ENCODE measurements at regions not wholly inside any gene's neighbourhood (a gene's known extent, or its start where the extent isn't known, plus 50 kb on each side); places are given as distances from the start of the nearest gene placed in this dataset.

DNA sequence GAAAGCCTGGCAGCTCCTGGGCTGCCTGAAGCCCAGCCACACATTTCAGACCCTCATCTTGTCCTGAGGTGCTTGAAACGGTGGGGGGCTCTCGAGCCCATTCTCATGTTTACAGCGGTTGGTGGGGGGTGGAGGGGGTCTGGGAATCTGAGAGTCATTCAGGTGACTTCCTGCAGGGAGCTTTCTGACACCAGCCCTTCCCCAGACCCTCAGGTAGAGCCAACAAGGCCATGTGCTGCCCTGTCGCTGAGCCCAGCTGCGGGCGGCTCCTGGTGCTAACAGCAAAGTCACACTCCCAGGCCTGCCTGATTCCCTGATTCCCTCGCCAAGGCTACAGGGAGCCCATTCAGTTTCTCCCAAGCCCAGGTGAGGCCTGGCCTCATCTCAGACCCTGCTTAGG is 324.9 kb upstream of the MEX3C start:
- TF ChIP-seq, protein P1, sequence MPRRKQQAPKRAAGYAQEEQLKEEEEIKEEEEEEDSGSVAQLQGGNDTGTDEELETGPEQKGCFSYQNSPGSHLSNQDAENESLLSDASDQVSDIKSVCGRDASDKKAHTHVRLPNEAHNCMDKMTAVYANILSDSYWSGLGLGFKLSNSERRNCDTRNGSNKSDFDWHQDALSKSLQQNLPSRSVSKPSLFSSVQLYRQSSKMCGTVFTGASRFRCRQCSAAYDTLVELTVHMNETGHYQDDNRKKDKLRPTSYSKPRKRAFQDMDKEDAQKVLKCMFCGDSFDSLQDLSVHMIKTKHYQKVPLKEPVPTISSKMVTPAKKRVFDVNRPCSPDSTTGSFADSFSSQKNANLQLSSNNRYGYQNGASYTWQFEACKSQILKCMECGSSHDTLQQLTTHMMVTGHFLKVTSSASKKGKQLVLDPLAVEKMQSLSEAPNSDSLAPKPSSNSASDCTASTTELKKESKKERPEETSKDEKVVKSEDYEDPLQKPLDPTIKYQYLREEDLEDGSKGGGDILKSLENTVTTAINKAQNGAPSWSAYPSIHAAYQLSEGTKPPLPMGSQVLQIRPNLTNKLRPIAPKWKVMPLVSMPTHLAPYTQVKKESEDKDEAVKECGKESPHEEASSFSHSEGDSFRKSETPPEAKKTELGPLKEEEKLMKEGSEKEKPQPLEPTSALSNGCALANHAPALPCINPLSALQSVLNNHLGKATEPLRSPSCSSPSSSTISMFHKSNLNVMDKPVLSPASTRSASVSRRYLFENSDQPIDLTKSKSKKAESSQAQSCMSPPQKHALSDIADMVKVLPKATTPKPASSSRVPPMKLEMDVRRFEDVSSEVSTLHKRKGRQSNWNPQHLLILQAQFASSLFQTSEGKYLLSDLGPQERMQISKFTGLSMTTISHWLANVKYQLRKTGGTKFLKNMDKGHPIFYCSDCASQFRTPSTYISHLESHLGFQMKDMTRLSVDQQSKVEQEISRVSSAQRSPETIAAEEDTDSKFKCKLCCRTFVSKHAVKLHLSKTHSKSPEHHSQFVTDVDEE (CRISPR knock-in tag; IDR thresholded peaks at IDR 0.05): no peak
- TF ChIP-seq OSR1 (CRISPR knock-in tag; IDR thresholded peaks at IDR 0.05): no peak
- no peak for TF ChIP-seq TOX (CRISPR knock-in tag; IDR thresholded peaks at IDR 0.05; ENCODE audit: borderline replicate concordance)
- ATAC-seq: no peak

GRCh38 chr18:51522821-51523220 is 325.3 kb upstream of the MEX3C start:
- no peak for ATAC-seq
- peak; percentile 58 for TF ChIP-seq ISL1 (CRISPR knock-in tag; IDR thresholded peaks at IDR 0.05)
- TF ChIP-seq GLIS3 (CRISPR knock-in tag; IDR thresholded peaks at IDR 0.05): no peak

DNA sequence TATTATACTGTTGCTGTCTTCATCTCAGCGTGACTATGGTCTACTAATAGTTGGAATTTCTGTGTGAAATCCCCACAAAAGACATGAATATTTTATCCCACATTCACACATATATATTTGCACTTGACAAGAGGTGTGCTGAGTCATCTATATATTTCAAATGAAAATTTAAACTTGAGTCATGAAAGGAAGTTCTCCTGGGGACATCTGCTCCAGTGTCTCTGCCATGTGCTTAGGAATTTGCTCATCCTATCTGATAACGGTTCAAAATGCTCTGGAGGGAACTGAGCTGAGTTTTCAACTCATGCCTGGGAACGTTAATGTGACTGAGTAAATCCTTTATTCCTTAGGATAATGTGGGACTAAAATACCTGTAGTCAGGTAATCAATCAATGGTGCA is 326.2 kb upstream of the MEX3C start:
- ATAC-seq: no peak
- no peak for TF ChIP-seq PPARA (CRISPR knock-in tag; IDR thresholded peaks at IDR 0.05; ENCODE audit: borderline replicate concordance)
- TF ChIP-seq SNAI2 (CRISPR knock-in tag; IDR thresholded peaks at IDR 0.05): no peak
- no peak for TF ChIP-seq CSDC2 (CRISPR knock-in tag; IDR thresholded peaks at IDR 0.05)
- TF ChIP-seq OSR1 (CRISPR knock-in tag; IDR thresholded peaks at IDR 0.05): no peak
- TF ChIP-seq PATZ1 (CRISPR knock-in tag; IDR thresholded peaks at IDR 0.05; ENCODE audit: borderline replicate concordance): no peak
- no peak for TF ChIP-seq ZFP30 (CRISPR knock-in tag; IDR thresholded peaks at IDR 0.05)
- TF ChIP-seq POU6F1 (CRISPR knock-in tag; IDR thresholded peaks at IDR 0.05; ENCODE audit: borderline replicate concordance, low read depth): no peak
- no peak for TF ChIP-seq ISL1 (CRISPR knock-in tag; IDR thresholded peaks at IDR 0.05)
- TF ChIP-seq ZNF8 (CRISPR knock-in tag; IDR thresholded peaks at IDR 0.05): no peak

DNA sequence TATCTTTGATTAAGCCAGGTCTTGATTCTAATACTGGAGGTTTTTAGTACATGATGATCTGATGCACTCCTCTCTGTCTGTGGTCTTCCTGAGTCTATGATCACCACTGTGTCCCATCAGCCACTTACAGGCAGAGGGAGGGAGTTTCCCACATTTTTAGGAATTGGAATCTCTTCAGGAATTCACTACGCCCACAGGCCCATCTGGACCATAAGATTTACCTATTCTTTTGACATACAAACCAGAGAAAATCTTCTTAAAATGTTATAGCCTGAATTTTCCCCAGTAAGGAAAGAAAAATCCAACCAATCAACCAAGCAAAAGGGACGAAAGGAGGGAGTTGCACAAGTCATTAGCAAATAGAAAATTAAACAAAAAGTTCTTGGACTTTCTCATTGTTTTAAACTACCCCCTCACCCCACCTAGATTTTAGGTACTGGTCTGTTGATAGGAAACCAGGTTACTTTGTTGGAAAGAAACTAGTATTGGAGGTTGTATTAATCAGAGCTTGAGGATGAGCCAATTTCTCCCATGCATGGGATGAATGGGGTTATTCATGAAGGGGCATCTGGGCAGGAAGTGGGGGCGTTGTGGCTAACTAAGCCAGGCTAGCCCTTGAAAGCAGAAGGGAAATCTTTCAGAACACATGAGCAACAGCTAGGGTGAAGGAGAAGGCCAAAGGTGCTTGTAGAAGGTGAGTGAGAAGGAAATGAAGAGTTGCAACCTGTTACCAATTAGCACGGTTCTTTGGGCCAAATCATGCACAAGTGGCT is 328.2 kb upstream of the MEX3C start:
- no peak for ATAC-seq
- TF ChIP-seq ZC3H10 (CRISPR knock-in tag; IDR thresholded peaks at IDR 0.05) (no peak), CREB5 (CRISPR knock-in tag; IDR thresholded peaks at IDR 0.05; ENCODE audit: low read depth) (no peak), ZNF8 (CRISPR knock-in tag; IDR thresholded peaks at IDR 0.05) (no peak), CSDC2 (CRISPR knock-in tag; IDR thresholded peaks at IDR 0.05) (no peak), SNAI2 (CRISPR knock-in tag; IDR thresholded peaks at IDR 0.05) (no peak), RARB (CRISPR knock-in tag; IDR thresholded peaks at IDR 0.05) (no peak), POU6F1 (CRISPR knock-in tag; IDR thresholded peaks at IDR 0.05; ENCODE audit: borderline replicate concordance, low read depth) (no peak), CSRNP3 (CRISPR knock-in tag; IDR thresholded peaks at IDR 0.05) (no peak), TOX (CRISPR knock-in tag; IDR thresholded peaks at IDR 0.05; ENCODE audit: borderline replicate concordance) (no peak), ZFP3 (CRISPR knock-in tag; IDR thresholded peaks at IDR 0.05) (no peak), PATZ1 (CRISPR knock-in tag; IDR thresholded peaks at IDR 0.05; ENCODE audit: borderline replicate concordance) (no peak), ZNF565 (CRISPR knock-in tag; conservative IDR thresholded peaks at IDR 0.05; ENCODE audit: low read depth) (no peak)
- TF ChIP-seq, protein P1 (CRISPR knock-in tag; IDR thresholded peaks at IDR 0.05): no peak

Data from SK-N-SH treated with all-trans-retinoic acid at 6 μM for 48 hours (cell line).